ENCODE measurements at regions not wholly inside any gene's neighbourhood (a gene's known extent, or its start where the extent isn't known, plus 50 kb on each side); places are given as distances from the start of the nearest gene placed in this dataset.

- TF ChIP-seq SP1 (IDR thresholded peaks at IDR 0.05) (no peak), LEF1 (IDR thresholded peaks at IDR 0.05; ENCODE audit: borderline replicate concordance) (no peak), HDGF (IDR thresholded peaks at IDR 0.05; ENCODE audit: borderline replicate concordance) (no peak), SUZ12 (IDR thresholded peaks at IDR 0.05) (no peak), NFRKB (IDR thresholded peaks at IDR 0.05) (no peak), FOXM1 (IDR thresholded peaks at IDR 0.05; ENCODE audit: borderline replicate concordance) (no peak), ELF4 (IDR thresholded peaks at IDR 0.05) (no peak), CTBP1 (IDR thresholded peaks at IDR 0.05; ENCODE audit: borderline replicate concordance) (no peak), BHLHE40 (IDR thresholded peaks at IDR 0.05; ENCODE audit: borderline replicate concordance) (no peak), ARNT (IDR thresholded peaks at IDR 0.05) (no peak)
Observed at GRCh38 chr13:99766641-99767045, 204.9 kb downstream of the ZIC5 start.

Measured in HEK293T (cell line).